Endothelial cell of umbilical vein (primary cell): ENCODE measurements at regions not wholly inside any gene's neighbourhood (a gene's known extent, or its start where the extent isn't known, plus 50 kb on each side); places are given as distances from the start of the nearest gene placed in this dataset.

Experiments
- BruUV-seq: library from RNA; stranded (reverse); fragments of 400-500 nt; replicated peaks from 2 replicates; lab custom pipeline; 2021; lab: Mats Ljungman, UMichigan
- CTCF ChIA-PET: fragments of 300-600, 350-600 bp; sonication (Branson Sonifier 250); formaldehyde crosslinking; loops from one replicate; lab custom pipeline; 2021; ENCODE audit warnings: antibody characterized with exemption, inconsistent platforms; lab: Charles Lee
- POLR2A ChIA-PET: fragments of 300-600, 350-600 bp; sonication (Branson Sonifier 250); formaldehyde crosslinking; loops from one replicate; lab custom pipeline; 2021; ENCODE audit warnings: antibody characterized with exemption, inconsistent platforms; lab: Charles Lee
- DNase-seq: peaks from one replicate; pipeline ENCODE4 v3.0.0-alpha.2; 2011; ENCODE audit warnings: low read depth, low spot score
- FAIRE-seq: peaks from 2 replicates; lab custom pipeline; 2011; peaks lifted over from hg19 to GRCh38; lab: Jason Lieb, UNC
- H2AFZ ChIP-seq: 2 replicates; pipeline ENCODE4 v1.6.0; 2012; ENCODE audit warnings: low read depth, low read length, control low read depth, inconsistent platforms
- H3K27ac ChIP-seq: 2 replicates; pipeline ENCODE4 v1.5.1; 2011; ENCODE audit warnings: low read depth, mild to moderate bottlenecking, control low read depth, low read length, moderate library complexity; ENCODE audit not compliant: insufficient read depth
- H3K27me3 ChIP-seq, 2 experiments: 2 replicates each; pipeline versions ENCODE4 v1.6.0 to v1.6.1; 2011; ENCODE audit warnings: low read length in 2 of 2, mixed read lengths in 1 of 2; ENCODE audit not compliant: control insufficient read depth in 2 of 2, insufficient read depth in 2 of 2
- H3K36me3 ChIP-seq, 2 experiments: 2 replicates in 1 of 2; 3 replicates in 1 of 2; pipeline ENCODE4 v1.5.1; 2011; ENCODE audit warnings: low read length in 2 of 2, mild to moderate bottlenecking in 1 of 2, moderate library complexity in 1 of 2; ENCODE audit not compliant: control insufficient read depth in 2 of 2, insufficient read depth in 2 of 2; ENCODE audit errors: extremely low read depth in 1 of 2
- H3K4me1 ChIP-seq: 3 replicates; pipeline ENCODE4 v1.5.1; 2011; ENCODE audit warnings: mild to moderate bottlenecking, low read length; ENCODE audit not compliant: control insufficient read depth, insufficient read depth; ENCODE audit errors: extremely low read depth
- H3K4me2 ChIP-seq: 2 replicates; pipeline ENCODE4 v1.6.1; 2011; ENCODE audit warnings: low read length, control low read depth, mixed read lengths; ENCODE audit not compliant: insufficient read depth
- H3K4me3 ChIP-seq, 3 experiments: fragments of 200-600 bp in 1 of 3; sonication (generic), shearing (Covaris generic) in 1 of 3; replicated peaks in 1 of 3; 2 replicates each; pipeline ENCODE4 v1.5.1; 2011 to 2016; ENCODE audit warnings: control low read depth in 3 of 3, low read length in 3 of 3, mild to moderate bottlenecking in 2 of 3, inconsistent platforms in 1 of 3, low read depth in 1 of 3, moderate library complexity in 1 of 3; ENCODE audit not compliant: insufficient read depth in 1 of 3
- H3K79me2 ChIP-seq: 2 replicates; pipeline ENCODE4 v1.6.0; 2012; ENCODE audit warnings: low read length, inconsistent platforms; ENCODE audit not compliant: control insufficient read depth, insufficient read depth
- H3K9ac ChIP-seq: replicated peaks from 2 replicates; pipeline ENCODE3; 2011; ENCODE audit warnings: low read length, control low read depth; ENCODE audit not compliant: insufficient read depth; ENCODE audit errors: extremely low read depth
- H3K9me1 ChIP-seq: replicated peaks from 3 replicates; pipeline ENCODE4 v1.6.0; 2011; ENCODE audit warnings: mild to moderate bottlenecking, low read length; ENCODE audit not compliant: control insufficient read depth, insufficient read depth; ENCODE audit errors: extremely low read depth
- H3K9me3 ChIP-seq: replicated peaks from 2 replicates; pipeline ENCODE4 v1.5.1; 2012; ENCODE audit warnings: low read length, inconsistent platforms; ENCODE audit not compliant: control insufficient read depth, insufficient read depth
- H4K20me1 ChIP-seq: replicated peaks from 2 replicates; pipeline ENCODE3; 2011; ENCODE audit warnings: mild to moderate bottlenecking, low read length; ENCODE audit not compliant: control insufficient read depth, insufficient read depth; ENCODE audit errors: extremely low read depth
- CTCF ChIP-seq, 2 donors: IDR thresholded peaks; 1 replicate in 1 of 2; 2 replicates in 1 of 2; pipeline ENCODE4 v1.5.1; 2011; ENCODE audit warnings: low read length in 2 of 2, mild to moderate bottlenecking in 2 of 2, moderate library complexity in 2 of 2, control low read depth in 1 of 2, inconsistent platforms in 1 of 2, low read depth in 1 of 2; ENCODE audit not compliant: insufficient read depth in 1 of 2; ENCODE audit errors: extremely low read depth in 1 of 2
- EZH2 ChIP-seq: IDR thresholded peaks from 2 replicates; pipeline ENCODE4 v1.6.1; 2012; ENCODE audit warnings: borderline replicate concordance, low read depth, mild to moderate bottlenecking, moderate library complexity, low read length, inconsistent platforms; ENCODE audit not compliant: severe bottlenecking
- FOS ChIP-seq: IDR thresholded peaks from 2 replicates; pipeline ENCODE4 v1.6.1; 2011; ENCODE audit warnings: mild to moderate bottlenecking, low read length, moderate library complexity, borderline replicate concordance; ENCODE audit not compliant: insufficient read depth
- GATA2 ChIP-seq: IDR thresholded peaks from 2 replicates; pipeline ENCODE4 v1.7.0; 2011; ENCODE audit warnings: low read depth, mild to moderate bottlenecking, moderate library complexity, mixed read lengths, low read length; ENCODE audit not compliant: insufficient read length, insufficient read depth
- JUN ChIP-seq: IDR thresholded peaks from 2 replicates; pipeline ENCODE4 v1.6.1; 2011; ENCODE audit warnings: borderline replicate concordance, low read depth; ENCODE audit not compliant: insufficient read length, insufficient read depth
- MAX ChIP-seq: IDR thresholded peaks from 2 replicates; pipeline ENCODE4 v1.6.1; 2011; ENCODE audit not compliant: insufficient read depth, insufficient read length
- MYC ChIP-seq: IDR thresholded peaks from one replicate; pipeline ENCODE4 v1.6.1; 2011; ENCODE audit warnings: mild to moderate bottlenecking, low read depth, low read length
- POLR2A ChIP-seq: IDR thresholded peaks from 2 replicates; pipeline ENCODE4 v1.6.1; 2012; ENCODE audit warnings: low read depth, mild to moderate bottlenecking, control low read depth, low read length
- POLR2AphosphoS5 ChIP-seq: IDR thresholded peaks from 2 replicates; pipeline ENCODE4 v1.6.1; 2012; ENCODE audit warnings: low read depth, mild to moderate bottlenecking, control low read depth, low read length, moderate library complexity; ENCODE audit not compliant: insufficient read depth
- dilution Hi-C: fragments of 300-500 bp; cut with MboI; formaldehyde crosslinking; loops from one replicate; pipeline ENCODE4 v1.15.0; 2019; ENCODE audit warnings: low sequenced_read_pairs; ENCODE audit not compliant: extremely low pct_ligation_motif_present
- intact Hi-C: fragments of 100-400 bp; cut with micrococcal nuclease; formaldehyde crosslinking; loops from one replicate; pipeline ENCODE4 v1.10.0; 2022

- Histone ChIP-seq H4K20me1 (no peaks in the 10 kb centered on the region), H3K4me1 (peaks cover 13% of the 10 kb centered on the region), H3K9me1 (no peaks in the 10 kb centered on the region), H2AFZ (no peak overlapping the region), H3K27me3 (no peaks in the 10 kb centered on the region), H3K4me2 (no peak overlapping the region), H3K36me3 (no peaks in the 10 kb centered on the region), H3K4me3 (no peak overlapping the region), H3K9ac (no peak overlapping the region), H3K9me3 (no peaks in the 10 kb centered on the region), H3K27ac (no peak overlapping the region), H3K79me2 (no peaks in the 10 kb centered on the region)
- TF ChIP-seq JUN (no peak), MYC (no peak), POLR2AphosphoS5 (no peak), GATA2 (no peak), CTCF (IDR thresholded peaks at IDR 0.05; ENCODE audit: extremely low read depth in 1 of 2, insufficient read depth in 1 of 2, low read depth in 1 of 2, low read length in 2 of 2) (no peak), FOS (no peak), MAX (no peak), EZH2 (no peak), POLR2A (no peak)
- DNase-seq = no peak
- no TSS peak for BruUV-seq
- ChIA-PET CTCF (no interaction called here), POLR2A (no interaction called here)
- intact Hi-C loops = loop anchor here (10.0 kb wide), 3 partner anchors 202 to 812 kb away; partner anchors contain the start of gene MID1IP1
- FAIRE-seq = no peak
- dilution Hi-C loops = no loop called here
These were observed 481.0 kb downstream of the BCOR start for GRCh38 chrX:39616731-39617130.
